Fibroblast of pulmonary artery (primary cell): ENCODE measurements at regions not wholly inside any gene's neighbourhood (a gene's known extent, or its start where the extent isn't known, plus 50 kb on each side); places are given as distances from the start of the nearest gene placed in this dataset.
"Not testable (repeated sequence)": the region's sequence is repeated elsewhere in the genome, so short reads cannot be mapped to it uniquely, and the experiment has no call there.

ENCODE experiments used
- DNase-seq: peaks from one replicate; pipeline ENCODE4 v3.0.0-alpha.2; 2010; ENCODE audit warnings: low read depth
- H3K4me3 ChIP-seq: replicated peaks from 2 replicates; pipeline ENCODE4 v1.5.1; 2011; ENCODE audit warnings: low read depth, mild to moderate bottlenecking, control low read depth, low read length, moderate library complexity
- TF ChIP-seq, protein P1 (sequence below): IDR thresholded peaks from 2 replicates; pipeline ENCODE4 v1.5.1; 2011; ENCODE audit warnings: mild to moderate bottlenecking, control low read depth, low read length, inconsistent platforms; ENCODE audit errors: missing control alignments

DNA sequence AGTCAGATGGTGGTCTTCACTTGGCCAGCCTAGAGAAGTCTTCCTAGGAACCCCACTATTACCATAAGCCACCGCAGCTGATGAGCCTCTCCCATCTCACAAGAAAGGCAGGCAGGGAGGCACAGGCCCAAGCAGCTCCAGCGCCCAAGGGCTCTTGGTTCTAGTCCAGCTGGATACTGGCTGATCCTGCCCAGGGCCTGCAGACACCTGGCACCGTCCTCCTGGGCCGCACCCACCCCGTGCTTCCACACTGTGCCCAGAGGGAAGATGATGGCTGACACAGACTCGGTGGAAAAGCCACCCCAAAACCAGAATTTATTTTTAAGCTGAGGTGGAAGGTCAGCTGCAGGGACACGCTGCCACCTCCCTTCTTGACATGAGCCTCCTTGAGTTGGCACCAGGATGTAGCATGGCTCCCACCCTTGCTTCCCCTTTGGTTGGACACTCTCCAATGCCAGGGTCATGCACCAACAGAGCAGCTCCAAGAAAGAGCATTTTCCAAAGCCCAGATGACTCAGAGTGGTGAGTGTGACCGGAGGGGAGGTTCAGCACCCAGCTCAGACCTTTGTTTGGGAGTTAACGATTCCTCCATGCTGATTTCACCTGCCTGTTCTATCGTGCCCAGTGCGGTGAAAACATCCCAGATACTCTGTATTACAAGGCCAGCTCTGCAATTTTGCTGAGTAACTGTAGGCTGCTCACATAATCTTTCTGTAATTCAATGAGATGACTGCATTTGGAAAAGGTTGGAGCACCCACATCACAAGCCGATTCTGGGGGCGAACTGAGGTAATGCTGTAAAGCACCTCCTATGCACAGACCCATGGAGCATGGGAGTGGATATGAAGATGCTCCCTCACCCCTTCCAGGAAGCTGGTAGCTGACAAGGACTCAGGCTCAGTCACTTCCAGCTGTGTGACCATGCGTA, 63.1 kb upstream of the SLC2A1 start:
- TF ChIP-seq, protein P1, sequence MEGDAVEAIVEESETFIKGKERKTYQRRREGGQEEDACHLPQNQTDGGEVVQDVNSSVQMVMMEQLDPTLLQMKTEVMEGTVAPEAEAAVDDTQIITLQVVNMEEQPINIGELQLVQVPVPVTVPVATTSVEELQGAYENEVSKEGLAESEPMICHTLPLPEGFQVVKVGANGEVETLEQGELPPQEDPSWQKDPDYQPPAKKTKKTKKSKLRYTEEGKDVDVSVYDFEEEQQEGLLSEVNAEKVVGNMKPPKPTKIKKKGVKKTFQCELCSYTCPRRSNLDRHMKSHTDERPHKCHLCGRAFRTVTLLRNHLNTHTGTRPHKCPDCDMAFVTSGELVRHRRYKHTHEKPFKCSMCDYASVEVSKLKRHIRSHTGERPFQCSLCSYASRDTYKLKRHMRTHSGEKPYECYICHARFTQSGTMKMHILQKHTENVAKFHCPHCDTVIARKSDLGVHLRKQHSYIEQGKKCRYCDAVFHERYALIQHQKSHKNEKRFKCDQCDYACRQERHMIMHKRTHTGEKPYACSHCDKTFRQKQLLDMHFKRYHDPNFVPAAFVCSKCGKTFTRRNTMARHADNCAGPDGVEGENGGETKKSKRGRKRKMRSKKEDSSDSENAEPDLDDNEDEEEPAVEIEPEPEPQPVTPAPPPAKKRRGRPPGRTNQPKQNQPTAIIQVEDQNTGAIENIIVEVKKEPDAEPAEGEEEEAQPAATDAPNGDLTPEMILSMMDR, result no peak
- H3K4me3 ChIP-seq, result no peak overlapping the region
- no peak for DNase-seq

DNA sequence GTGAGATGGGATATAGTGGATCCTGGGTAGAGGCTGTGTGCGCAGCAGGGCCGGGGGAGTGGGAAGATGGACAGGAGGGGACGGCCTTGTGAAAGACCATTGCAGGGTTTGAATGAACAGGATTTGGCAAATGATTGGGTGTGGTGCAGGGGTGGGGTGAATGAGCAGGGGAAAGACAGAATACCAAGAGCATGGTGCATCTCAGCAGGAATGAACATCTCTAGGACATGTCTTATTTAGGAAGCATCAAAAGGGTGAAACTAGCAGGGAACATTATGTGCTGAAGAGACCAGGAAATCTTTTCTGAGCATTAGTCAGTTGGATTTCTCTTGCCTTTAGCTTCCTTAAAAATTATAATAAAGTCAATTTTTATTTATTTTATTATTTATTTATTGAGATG, 60.6 kb upstream of the SLC2A1 start:
- no peak for DNase-seq
- no peak overlapping the region for H3K4me3 ChIP-seq
- TF ChIP-seq, protein P1, result no peak

DNA sequence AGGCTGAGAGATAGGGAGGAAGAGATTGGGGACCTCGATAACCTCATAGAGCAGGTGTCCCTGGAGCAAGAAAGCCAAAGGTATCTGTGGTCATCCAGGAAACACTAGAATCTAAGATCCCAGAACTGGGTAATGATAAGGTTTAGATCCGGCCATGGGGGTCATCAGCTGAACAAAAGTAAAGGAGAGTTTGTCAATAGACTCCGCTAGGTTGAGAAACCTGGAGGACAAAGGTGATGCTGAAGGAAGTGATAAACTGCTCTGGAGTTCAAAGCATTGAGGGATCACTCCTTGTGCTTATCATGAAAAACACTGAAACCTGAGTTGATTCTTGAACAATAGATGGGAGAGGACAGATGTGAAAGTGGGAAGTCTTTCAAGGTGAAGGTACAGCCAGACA, 59.5 kb upstream of the SLC2A1 start:
- DNase-seq, result no peak
- H3K4me3 ChIP-seq, result no peak overlapping the region
- TF ChIP-seq, protein P1, result no peak

DNA sequence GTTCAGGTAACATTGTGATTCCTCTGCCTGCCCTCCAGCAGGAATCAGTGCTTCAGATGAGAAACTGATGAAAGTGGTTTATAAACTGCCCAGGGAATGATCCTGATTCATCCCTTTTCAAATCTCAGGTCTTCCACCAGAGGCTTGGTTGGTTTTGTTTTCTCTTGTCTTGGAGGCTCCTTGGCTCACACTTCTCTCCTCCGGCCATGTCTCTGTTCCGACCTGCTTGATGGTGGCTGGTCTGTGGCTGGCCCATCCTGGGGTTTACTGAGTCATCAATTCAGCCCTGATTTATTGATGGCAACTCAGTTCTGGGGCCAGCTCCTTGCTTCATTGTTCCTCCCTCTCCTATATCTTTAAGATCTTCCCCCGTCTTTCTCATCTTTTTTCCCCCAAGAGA, 56.6 kb upstream of the SLC2A1 start:
- H3K4me3 ChIP-seq, result no peak overlapping the region
- no peak for DNase-seq
- TF ChIP-seq, protein P1, result no peak

DNA sequence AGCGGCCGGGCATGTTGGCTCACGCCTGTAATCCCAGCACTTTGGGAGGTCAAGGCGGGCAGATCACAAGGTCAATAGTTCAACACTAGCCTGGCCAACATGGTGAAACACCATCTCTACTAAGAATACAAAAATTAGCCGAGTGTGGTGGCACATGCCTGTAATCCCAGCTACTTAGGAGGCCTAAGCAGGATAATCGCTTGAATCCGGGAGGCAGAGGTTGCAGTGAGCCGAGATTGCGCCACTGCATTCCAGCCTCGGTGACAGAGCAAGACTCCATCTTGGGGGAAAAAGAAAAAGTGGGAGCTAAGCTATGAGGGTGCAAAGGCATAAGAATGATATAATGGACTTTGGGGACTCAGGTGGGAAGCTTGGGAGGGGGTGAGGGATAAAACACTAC, 55.9 kb upstream of the SLC2A1 start:
- H3K4me3 ChIP-seq, DNase-seq: not testable (repeated sequence)

DNA sequence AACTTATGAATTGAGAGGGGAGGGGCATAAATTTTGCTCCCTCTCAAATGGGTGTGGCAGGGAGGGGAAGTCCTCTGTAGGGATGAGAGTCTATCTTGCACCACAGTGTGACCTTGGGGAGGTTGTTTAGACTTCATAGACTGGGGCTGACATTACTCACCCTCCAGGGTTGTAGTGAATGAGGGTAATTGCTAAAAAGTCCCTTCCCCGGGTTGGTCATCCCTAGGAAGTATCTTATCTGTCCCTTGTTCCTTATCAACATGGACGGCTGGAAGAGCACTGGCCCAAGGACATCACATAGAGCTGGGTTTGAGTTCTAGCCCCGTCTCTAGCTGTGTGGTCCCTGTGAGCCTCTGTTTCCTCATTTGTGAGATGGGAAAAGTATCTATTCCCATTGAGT, 52.4 kb upstream of the SLC2A1 start:
- no peak for DNase-seq
- H3K4me3 ChIP-seq, result no peak overlapping the region
- TF ChIP-seq, protein P1, result no peak

DNA sequence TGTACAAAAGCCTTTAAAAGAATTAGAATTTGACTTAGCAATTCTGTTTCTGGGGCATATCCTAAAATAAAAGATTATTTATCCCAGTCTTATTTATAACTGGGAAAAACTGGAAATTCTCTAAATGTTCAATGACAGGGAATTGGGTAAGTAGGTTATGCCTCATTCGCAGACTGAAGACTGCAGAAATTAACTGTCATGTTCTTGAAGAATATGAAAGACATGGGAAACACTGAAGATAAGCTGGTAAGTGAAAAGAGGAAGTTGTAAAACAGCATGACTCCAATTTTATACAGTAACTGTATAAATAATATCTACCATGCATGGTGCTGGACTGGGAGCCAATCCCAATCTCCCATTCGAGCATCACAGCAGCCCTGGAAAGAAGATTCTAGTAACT, 50.6 kb upstream of the SLC2A1 start:
- H3K4me3 ChIP-seq, result no peak overlapping the region
- TF ChIP-seq, protein P1, result no peak
- no peak for DNase-seq
